ENCODE measurements at regions not wholly inside any gene's neighbourhood (a gene's known extent, or its start where the extent isn't known, plus 50 kb on each side); places are given as distances from the start of the nearest gene placed in this dataset.
"Not testable (repeated sequence)": the region's sequence is repeated elsewhere in the genome, so short reads cannot be mapped to it uniquely, and the experiment has no call there.

DNA sequence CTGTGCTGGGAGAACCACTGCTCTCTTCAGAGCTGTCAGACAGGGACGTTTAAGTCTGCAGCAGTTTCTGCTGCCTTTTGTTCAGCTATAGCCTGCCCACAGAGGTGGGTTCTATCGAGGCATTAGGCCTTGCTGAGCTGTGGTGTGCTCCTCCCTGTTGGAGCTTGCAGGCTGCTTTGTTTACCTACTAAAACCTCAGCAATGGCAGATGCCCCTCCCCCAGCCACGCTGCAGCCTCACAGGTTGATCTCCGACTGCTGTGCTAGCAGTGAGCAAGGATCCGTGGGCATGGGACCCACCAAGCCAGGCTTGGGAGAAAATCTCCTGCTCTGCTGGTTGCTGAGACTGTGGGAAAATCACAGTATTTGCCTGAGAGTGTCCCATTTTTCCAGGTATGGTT, 133.8 kb upstream of the UBQLN2 start:
- Histone ChIP-seq H3K27me3 (ENCODE audit: insufficient read depth, low read length, poor library complexity) (no peaks in the 10 kb centered on the region), H2AK5ac (ENCODE audit: low read length) (no peak overlapping the region), H2BK120ac (ENCODE audit: low read depth, low read length) (no peak overlapping the region), H3K18ac (ENCODE audit: low read length) (no peak overlapping the region), H3K4me3 (ENCODE audit: low read length) (no peak overlapping the region), H4K5ac (ENCODE audit: low read length) (no peak overlapping the region), H3K4me1 (ENCODE audit: control insufficient read depth, low read depth, low read length) (no peaks in the 10 kb centered on the region), H2BK5ac (ENCODE audit: low read length) (no peak overlapping the region), H3K56ac (ENCODE audit: low read length) (no peak overlapping the region), H3K79me2 (ENCODE audit: control insufficient read depth, insufficient read depth, low read length) (no peaks in the 10 kb centered on the region), H3K27ac (ENCODE audit: low read depth, low read length) (no peak overlapping the region), H2BK15ac (replicated peaks; ENCODE audit: low read depth) (no peak overlapping the region), H3K4me2 (ENCODE audit: low read length) (no peak overlapping the region), H3K36me3 (ENCODE audit: control insufficient read depth, insufficient read depth, low read length) (no peaks in the 10 kb centered on the region), H4K8ac (ENCODE audit: low read depth, low read length) (no peak overlapping the region), H3K23ac (ENCODE audit: low read length) (no peak overlapping the region), H3K9ac (ENCODE audit: low read length) (no peak overlapping the region), H3K79me1 (ENCODE audit: low read length) (no peaks in the 10 kb centered on the region), H3K4ac (ENCODE audit: low read depth, low read length) (no peak overlapping the region)
- no CpG with 5 or more reads among the region's 5 CpGs for WGBS (ENCODE audit: extremely low coverage, insufficient coverage, low lambda C conversion rate)
- DNase-seq: peak; percentile 0

DNA sequence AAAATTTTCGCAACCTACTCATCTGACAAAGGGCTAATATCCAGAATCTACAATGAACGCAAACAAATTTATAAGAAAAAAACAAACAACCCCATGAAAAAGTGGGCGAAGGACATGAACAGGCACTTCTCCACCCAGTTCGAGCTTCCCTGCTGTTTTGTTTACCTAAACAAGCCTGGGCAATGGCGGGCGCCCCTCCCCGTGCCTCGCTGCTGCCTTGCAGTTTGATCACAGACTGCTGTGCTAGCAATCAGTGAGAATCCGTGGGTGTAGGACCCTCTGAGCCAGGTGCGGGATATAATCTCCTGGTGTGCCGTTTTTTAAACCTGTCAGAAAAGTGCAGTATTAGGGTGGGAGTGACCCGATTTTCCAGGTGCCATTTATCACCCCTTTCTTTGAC, 111.4 kb upstream of the UBQLN2 start:
- not testable (repeated sequence) for DNase-seq; H3K4me2 ChIP-seq (ENCODE audit: low read length); H3K4me1 ChIP-seq (ENCODE audit: control insufficient read depth, low read depth, low read length); H3K4ac ChIP-seq (ENCODE audit: low read depth, low read length); H4K5ac ChIP-seq (ENCODE audit: low read length); H3K56ac ChIP-seq (ENCODE audit: low read length); H2BK120ac ChIP-seq (ENCODE audit: low read depth, low read length); H2AK5ac ChIP-seq (ENCODE audit: low read length); H3K23ac ChIP-seq (ENCODE audit: low read length); H3K36me3 ChIP-seq (ENCODE audit: control insufficient read depth, insufficient read depth, low read length); H3K79me1 ChIP-seq (ENCODE audit: low read length); H2BK5ac ChIP-seq (ENCODE audit: low read length); H3K27me3 ChIP-seq (ENCODE audit: insufficient read depth, low read length, poor library complexity); H3K79me2 ChIP-seq (ENCODE audit: control insufficient read depth, insufficient read depth, low read length); H3K4me3 ChIP-seq (ENCODE audit: low read length); H3K18ac ChIP-seq (ENCODE audit: low read length); H2BK15ac ChIP-seq (replicated peaks; ENCODE audit: low read depth); H3K27ac ChIP-seq (ENCODE audit: low read depth, low read length); H3K9ac ChIP-seq (ENCODE audit: low read length); H4K8ac ChIP-seq (ENCODE audit: low read depth, low read length)
- WGBS (ENCODE audit: extremely low coverage, insufficient coverage, low lambda C conversion rate): no CpG with 5 or more reads among the region's 12 CpGs

DNA sequence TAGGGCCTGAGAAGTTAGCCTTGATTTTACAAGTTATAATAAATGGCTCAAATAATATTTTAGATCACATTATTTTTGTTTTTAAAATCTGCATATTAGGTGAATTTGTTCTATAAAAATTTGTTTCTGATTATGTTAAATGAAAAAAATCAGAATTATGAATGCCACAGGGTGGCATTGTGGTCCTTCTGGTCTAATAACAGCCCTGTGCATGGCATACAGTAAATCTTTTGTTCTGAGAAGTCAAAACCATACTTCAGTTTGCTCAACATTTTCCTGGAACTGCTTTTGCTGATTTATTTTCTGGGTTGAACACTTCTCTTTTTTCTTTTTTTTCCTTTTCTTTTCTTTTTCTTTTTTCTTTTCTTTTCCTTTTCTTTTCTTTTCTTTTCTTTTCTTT, 101.0 kb upstream of the UBQLN2 start:
- Histone ChIP-seq H2BK15ac (replicated peaks; ENCODE audit: low read depth) (no peak overlapping the region), H3K79me1 (ENCODE audit: low read length) (no peaks in the 10 kb centered on the region), H3K4ac (ENCODE audit: low read depth, low read length) (no peak overlapping the region), H3K4me1 (ENCODE audit: control insufficient read depth, low read depth, low read length) (no peaks in the 10 kb centered on the region), H3K79me2 (ENCODE audit: control insufficient read depth, insufficient read depth, low read length) (no peaks in the 10 kb centered on the region), H2BK5ac (ENCODE audit: low read length) (no peak overlapping the region), H3K4me2 (ENCODE audit: low read length) (no peak overlapping the region), H3K23ac (ENCODE audit: low read length) (no peak overlapping the region), H4K8ac (ENCODE audit: low read depth, low read length) (no peak overlapping the region), H3K9ac (ENCODE audit: low read length) (no peak overlapping the region), H3K18ac (ENCODE audit: low read length) (no peak overlapping the region), H2AK5ac (ENCODE audit: low read length) (no peak overlapping the region), H3K36me3 (ENCODE audit: control insufficient read depth, insufficient read depth, low read length) (no peaks in the 10 kb centered on the region), H4K5ac (ENCODE audit: low read length) (no peak overlapping the region), H3K56ac (ENCODE audit: low read length) (no peak overlapping the region), H2BK120ac (ENCODE audit: low read depth, low read length) (no peak overlapping the region), H3K27ac (ENCODE audit: low read depth, low read length) (no peak overlapping the region), H3K27me3 (ENCODE audit: insufficient read depth, low read length, poor library complexity) (no peaks in the 10 kb centered on the region), H3K4me3 (ENCODE audit: low read length) (no peak overlapping the region)
- no peak for DNase-seq

DNA sequence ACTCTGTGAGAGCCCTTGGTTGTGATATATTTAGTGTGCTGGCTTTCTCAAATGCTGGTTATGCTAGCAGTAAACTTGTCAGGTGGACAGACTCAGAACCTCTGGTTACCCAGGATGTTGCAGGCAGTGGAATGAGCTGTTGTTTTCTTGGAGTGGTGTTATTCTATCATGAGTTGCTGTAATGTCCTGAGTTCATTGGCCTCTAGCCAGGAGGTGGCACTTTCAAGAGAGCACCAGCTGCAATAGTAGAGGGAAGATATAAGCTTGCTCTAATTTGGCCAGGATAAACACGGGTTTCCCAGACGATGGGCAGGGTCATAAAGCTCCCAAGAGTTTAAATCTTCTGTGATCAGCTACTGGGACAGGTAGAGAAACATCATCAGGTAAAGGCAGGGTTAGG, 95.0 kb upstream of the UBQLN2 start:
- H3K79me2 ChIP-seq (ENCODE audit: control insufficient read depth, insufficient read depth, low read length): no peaks in the 10 kb centered on the region
- DNase-seq: no peak
- H3K56ac ChIP-seq (ENCODE audit: low read length): no peak overlapping the region
- no peaks in the 10 kb centered on the region for H3K36me3 ChIP-seq (ENCODE audit: control insufficient read depth, insufficient read depth, low read length)
- H3K23ac ChIP-seq (ENCODE audit: low read length): no peak overlapping the region
- no peaks in the 10 kb centered on the region for H3K4me1 ChIP-seq (ENCODE audit: control insufficient read depth, low read depth, low read length)
- no peaks in the 10 kb centered on the region for H3K79me1 ChIP-seq (ENCODE audit: low read length)
- no peak overlapping the region for H2BK120ac ChIP-seq (ENCODE audit: low read depth, low read length)
- H2BK15ac ChIP-seq (replicated peaks; ENCODE audit: low read depth): no peak overlapping the region
- no peak overlapping the region for H3K18ac ChIP-seq (ENCODE audit: low read length)
- H3K4ac ChIP-seq (ENCODE audit: low read depth, low read length): no peak overlapping the region
- H3K4me2 ChIP-seq (ENCODE audit: low read length): no peak overlapping the region
- no peaks in the 10 kb centered on the region for H3K27me3 ChIP-seq (ENCODE audit: insufficient read depth, low read length, poor library complexity)
- H3K27ac ChIP-seq (ENCODE audit: low read depth, low read length): no peak overlapping the region
- no peak overlapping the region for H4K5ac ChIP-seq (ENCODE audit: low read length)
- no peak overlapping the region for H2AK5ac ChIP-seq (ENCODE audit: low read length)
- no peak overlapping the region for H3K9ac ChIP-seq (ENCODE audit: low read length)
- no peak overlapping the region for H4K8ac ChIP-seq (ENCODE audit: low read depth, low read length)
- H3K4me3 ChIP-seq (ENCODE audit: low read length): no peak overlapping the region
- H2BK5ac ChIP-seq (ENCODE audit: low read length): no peak overlapping the region
- WGBS (ENCODE audit: extremely low coverage, insufficient coverage, low lambda C conversion rate): no CpG with 5 or more reads among the region's 2 CpGs

DNA sequence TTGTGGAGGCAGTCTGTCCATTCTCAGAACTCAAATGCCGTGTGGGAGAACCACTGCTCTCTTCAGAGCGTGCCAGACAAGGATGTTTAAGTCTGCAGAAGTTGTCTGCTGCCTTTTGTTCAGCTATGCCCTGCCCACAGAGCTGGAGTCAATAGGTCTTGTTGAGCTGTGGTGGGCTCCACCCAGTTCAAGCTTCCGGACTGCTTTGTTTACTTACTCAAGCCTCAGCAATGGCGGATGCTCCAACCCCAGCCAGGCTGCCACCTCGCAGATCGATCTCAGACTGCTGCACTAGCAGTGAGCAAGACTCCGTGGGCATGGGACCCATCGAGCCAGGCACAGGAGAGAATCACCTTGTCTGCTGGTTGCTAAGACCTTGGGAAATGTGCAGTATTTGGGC, 68.5 kb upstream of the UBQLN2 start:
- H4K8ac ChIP-seq (ENCODE audit: low read depth, low read length); H3K27me3 ChIP-seq (ENCODE audit: insufficient read depth, low read length, poor library complexity); H4K5ac ChIP-seq (ENCODE audit: low read length); H3K9ac ChIP-seq (ENCODE audit: low read length); H2AK5ac ChIP-seq (ENCODE audit: low read length); H3K4me1 ChIP-seq (ENCODE audit: control insufficient read depth, low read depth, low read length); H3K4me3 ChIP-seq (ENCODE audit: low read length); DNase-seq; H3K79me2 ChIP-seq (ENCODE audit: control insufficient read depth, insufficient read depth, low read length); H2BK15ac ChIP-seq (replicated peaks; ENCODE audit: low read depth); H3K79me1 ChIP-seq (ENCODE audit: low read length); H2BK5ac ChIP-seq (ENCODE audit: low read length); H3K23ac ChIP-seq (ENCODE audit: low read length); H3K27ac ChIP-seq (ENCODE audit: low read depth, low read length); H3K4ac ChIP-seq (ENCODE audit: low read depth, low read length); H3K18ac ChIP-seq (ENCODE audit: low read length); H3K56ac ChIP-seq (ENCODE audit: low read length); H3K4me2 ChIP-seq (ENCODE audit: low read length); H3K36me3 ChIP-seq (ENCODE audit: control insufficient read depth, insufficient read depth, low read length); H2BK120ac ChIP-seq (ENCODE audit: low read depth, low read length): not testable (repeated sequence)
- no CpG with 5 or more reads among the region's 8 CpGs for WGBS (ENCODE audit: extremely low coverage, insufficient coverage, low lambda C conversion rate)

DNA sequence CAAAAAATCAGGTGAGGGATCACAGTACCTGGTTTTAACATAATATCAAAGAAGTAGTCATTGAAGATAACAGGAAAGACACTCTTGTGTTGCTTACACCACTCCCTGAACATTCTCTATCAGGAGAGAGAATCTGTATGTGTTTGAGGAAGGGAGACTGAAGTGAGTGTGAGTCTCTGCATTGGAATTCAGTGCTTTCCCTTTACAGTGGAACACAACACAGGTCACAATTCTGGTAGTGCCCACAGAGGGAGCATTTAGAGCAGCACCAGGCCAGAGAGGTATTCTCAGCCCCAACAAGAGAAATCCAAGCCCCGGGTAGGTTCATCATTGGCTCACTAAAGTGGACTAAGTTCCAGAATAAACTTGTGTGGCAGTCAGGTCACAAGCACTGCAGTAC, 64.7 kb upstream of the UBQLN2 start:
- H4K5ac ChIP-seq (ENCODE audit: low read length): no peak overlapping the region
- H3K4ac ChIP-seq (ENCODE audit: low read depth, low read length): no peak overlapping the region
- DNase-seq: peak; percentile 1
- H3K79me2 ChIP-seq (ENCODE audit: control insufficient read depth, insufficient read depth, low read length): no peaks in the 10 kb centered on the region
- no CpG with 5 or more reads among the region's 1 CpG for WGBS (ENCODE audit: extremely low coverage, insufficient coverage, low lambda C conversion rate)
- no peak overlapping the region for H3K4me2 ChIP-seq (ENCODE audit: low read length)
- no peaks in the 10 kb centered on the region for H3K79me1 ChIP-seq (ENCODE audit: low read length)
- H2AK5ac ChIP-seq (ENCODE audit: low read length): no peak overlapping the region
- no peak overlapping the region for H2BK5ac ChIP-seq (ENCODE audit: low read length)
- no peak overlapping the region for H3K9ac ChIP-seq (ENCODE audit: low read length)
- H3K18ac ChIP-seq (ENCODE audit: low read length): no peak overlapping the region
- H3K36me3 ChIP-seq (ENCODE audit: control insufficient read depth, insufficient read depth, low read length): no peaks in the 10 kb centered on the region
- H2BK120ac ChIP-seq (ENCODE audit: low read depth, low read length): no peak overlapping the region
- H4K8ac ChIP-seq (ENCODE audit: low read depth, low read length): no peak overlapping the region
- H3K27ac ChIP-seq (ENCODE audit: low read depth, low read length): no peak overlapping the region
- no peak overlapping the region for H3K56ac ChIP-seq (ENCODE audit: low read length)
- H2BK15ac ChIP-seq (replicated peaks; ENCODE audit: low read depth): no peak overlapping the region
- H3K4me3 ChIP-seq (ENCODE audit: low read length): no peak overlapping the region
- H3K23ac ChIP-seq (ENCODE audit: low read length): no peak overlapping the region
- H3K27me3 ChIP-seq (ENCODE audit: insufficient read depth, low read length, poor library complexity): no peaks in the 10 kb centered on the region
- H3K4me1 ChIP-seq (ENCODE audit: control insufficient read depth, low read depth, low read length): no peaks in the 10 kb centered on the region
